B cell (primary cell): ENCODE measurements at regions not wholly inside any gene's neighbourhood (a gene's known extent, or its start where the extent isn't known, plus 50 kb on each side); places are given as distances from the start of the nearest gene placed in this dataset.

Source experiments
- ATAC-seq: fragments of 200-7000 bp; cut with Tn5 transposase; one replicate; pipeline ENCODE4 v1.10.0; 2021; ENCODE audit warnings: low read depth, mild to moderate bottlenecking, moderate number of reproducible peaks, moderate library complexity
- CTCF ChIA-PET: fragments of 350-600 bp; sonication (Branson Sonifier 250); formaldehyde crosslinking; loops from one replicate; lab custom pipeline; 2021; ENCODE audit warnings: antibody characterized with exemption, inconsistent platforms; lab: Charles Lee
- POLR2A ChIA-PET: fragments of 350-600 bp; sonication (Branson Sonifier 250); formaldehyde crosslinking; loops from one replicate; lab custom pipeline; 2021; ENCODE audit warnings: antibody characterized with exemption; lab: Charles Lee
- DNase-seq: peaks from one replicate; pipeline ENCODE4 v3.0.0; 2013
- H2AFZ ChIP-seq: 2 replicates; pipeline ENCODE4 v1.6.1; 2012; ENCODE audit warnings: mild to moderate bottlenecking, low read depth, low read length; ENCODE audit not compliant: insufficient read depth, poor library complexity, severe bottlenecking
- H3K27ac ChIP-seq, 2 donors: 1 replicate in 1 of 2; 2 replicates in 1 of 2; pipeline ENCODE4 v1.5.1; 2012 to 2013; ENCODE audit warnings: low read length in 2 of 2, mild to moderate bottlenecking in 2 of 2, moderate library complexity in 1 of 2
- H3K27me3 ChIP-seq, 4 experiments: fragments of 200-600 bp in 1 of 4; sonication (generic) in 1 of 4; replicated peaks in 1 of 4; 1 replicate in 2 of 4; 2 replicates in 2 of 4; pipeline versions ENCODE4 v1.6.1 to v1.7.0; 2013 to 2016; ENCODE audit warnings: low read length in 3 of 4, mild to moderate bottlenecking in 2 of 4, mixed read lengths in 1 of 4, moderate library complexity in 1 of 4; ENCODE audit not compliant: insufficient read depth in 4 of 4, control insufficient read depth in 3 of 4; ENCODE audit errors: control extremely low read depth in 1 of 4
- H3K36me3 ChIP-seq, 2 experiments: replicated peaks in 1 of 2; 1 replicate in 1 of 2; 2 replicates in 1 of 2; pipeline versions ENCODE4 v1.6.1 to v1.7.1; 2013; ENCODE audit warnings: low read length in 1 of 2; ENCODE audit not compliant: insufficient read depth in 2 of 2, control insufficient read depth in 1 of 2; ENCODE audit errors: control extremely low read depth in 1 of 2, extremely low read depth in 1 of 2
- H3K4me1 ChIP-seq, 2 donors: fragments of 200-600 bp in 1 of 2; sonication (generic) in 1 of 2; 1 replicate in 1 of 2; 2 replicates in 1 of 2; pipeline versions ENCODE4 v1.5.1 to v1.6.1; 2013 to 2017; ENCODE audit warnings: low read length in 2 of 2; ENCODE audit not compliant: control insufficient read depth in 2 of 2, insufficient read depth in 2 of 2
- H3K4me2 ChIP-seq: replicated peaks from 2 replicates; pipeline ENCODE3; 2012; ENCODE audit warnings: mild to moderate bottlenecking, low read depth, low read length; ENCODE audit not compliant: poor library complexity, severe bottlenecking
- H3K4me3 ChIP-seq, 5 experiments: fragments of 200-600 bp in 1 of 5; sonication (generic) in 1 of 5; 1 replicate in 3 of 5; 2 replicates in 2 of 5; pipeline versions ENCODE4 v1.5.1 to v1.7.0; 2011 to 2016; ENCODE audit warnings: low read length in 4 of 5, mild to moderate bottlenecking in 4 of 5, low read depth in 2 of 5, control low read depth in 1 of 5, moderate library complexity in 1 of 5; ENCODE audit not compliant: insufficient read depth in 1 of 5; ENCODE audit errors: control extremely low read depth in 1 of 5, extremely low read depth in 1 of 5
- H3K79me2 ChIP-seq: fragments of 200-600 bp; sonication (generic); one replicate; pipeline ENCODE4 v1.6.0; 2016; ENCODE audit warnings: low read length; ENCODE audit not compliant: control insufficient read depth, insufficient read depth
- H3K9ac ChIP-seq: fragments of 200-600 bp; sonication (generic); 2 replicates; pipeline ENCODE4 v1.6.1; 2017; ENCODE audit warnings: mild to moderate bottlenecking, low read length, moderate library complexity
- H3K9me3 ChIP-seq, 3 donors: one replicate each; pipeline versions ENCODE4 v1.6.1 to v1.7.1; 2013; ENCODE audit warnings: low read length in 2 of 3; ENCODE audit not compliant: control insufficient read depth in 2 of 3, insufficient read depth in 1 of 3; ENCODE audit errors: control extremely low read depth in 1 of 3
- H4K20me1 ChIP-seq: 2 replicates; pipeline ENCODE4 v1.6.0; 2012; ENCODE audit warnings: mild to moderate bottlenecking, low read length; ENCODE audit not compliant: insufficient read depth, control insufficient read depth, poor library complexity, severe bottlenecking
- H3K27ac Mint-ChIP-seq: one replicate; pipeline ENCODE4 v1.8.0; 2021; ENCODE audit warnings: mixed read lengths
- H3K27me3 Mint-ChIP-seq: one replicate; pipeline ENCODE4 v1.8.0; 2021; ENCODE audit warnings: mixed read lengths
- H3K4me1 Mint-ChIP-seq: one replicate; pipeline ENCODE4 v1.8.0; 2021; ENCODE audit warnings: mixed read lengths
- H3K4me3 Mint-ChIP-seq: one replicate; pipeline ENCODE4 v1.8.0; 2021; ENCODE audit warnings: mixed read lengths
- H3K9me3 Mint-ChIP-seq: one replicate; pipeline ENCODE4 v1.8.0; 2022; ENCODE audit warnings: mixed read lengths; ENCODE audit not compliant: insufficient read depth
- EZH2 ChIP-seq: IDR thresholded peaks from 2 replicates; pipeline ENCODE4 v1.6.1; 2012; ENCODE audit warnings: borderline replicate concordance, low read depth, mild to moderate bottlenecking, moderate library complexity, low read length; ENCODE audit not compliant: insufficient read depth, poor library complexity, severe bottlenecking
- WGBS: methylation state at CpG from one replicate; pipeline ENCODE4 v1.1.5; 2013; ENCODE audit warnings: missing lambda C conversion rate; ENCODE audit not compliant: insufficient coverage; 5-methylcytosine and 5-hydroxymethylcytosine counted together
- intact Hi-C: fragments of 100-400 bp; cut with micrococcal nuclease; formaldehyde crosslinking; loops from one replicate; pipeline ENCODE4 v1.10.0; 2022
- TF ChIP-seq, protein P1 (sequence below): fragments of 200-600 bp; IDR thresholded peaks from one replicate; pipeline ENCODE4 v1.8.0; 2022; ENCODE audit warnings: antibody characterized with exemption, mild to moderate bottlenecking

DNA sequence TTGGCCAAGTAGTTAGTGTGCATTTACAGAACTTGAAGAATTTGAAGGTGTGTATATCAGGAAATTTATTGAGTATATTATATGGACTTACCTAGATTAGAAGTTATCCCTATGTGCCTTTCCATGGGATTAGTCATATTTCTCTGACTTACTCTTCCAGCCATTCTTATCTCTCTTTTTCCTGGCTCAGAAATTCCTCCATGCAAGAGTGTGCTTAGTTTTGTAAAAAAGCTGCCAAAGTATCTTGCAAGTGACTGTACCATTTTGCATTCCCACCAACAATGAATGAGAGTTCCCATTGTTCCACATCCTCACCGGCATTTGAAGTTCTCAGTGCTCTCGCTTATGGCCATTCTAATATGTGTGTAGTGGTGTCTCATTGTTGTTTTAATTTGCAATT, 82.2 kb upstream of the GUCA2B start:
- no peak for TF ChIP-seq EZH2
- TF ChIP-seq, protein P1, sequence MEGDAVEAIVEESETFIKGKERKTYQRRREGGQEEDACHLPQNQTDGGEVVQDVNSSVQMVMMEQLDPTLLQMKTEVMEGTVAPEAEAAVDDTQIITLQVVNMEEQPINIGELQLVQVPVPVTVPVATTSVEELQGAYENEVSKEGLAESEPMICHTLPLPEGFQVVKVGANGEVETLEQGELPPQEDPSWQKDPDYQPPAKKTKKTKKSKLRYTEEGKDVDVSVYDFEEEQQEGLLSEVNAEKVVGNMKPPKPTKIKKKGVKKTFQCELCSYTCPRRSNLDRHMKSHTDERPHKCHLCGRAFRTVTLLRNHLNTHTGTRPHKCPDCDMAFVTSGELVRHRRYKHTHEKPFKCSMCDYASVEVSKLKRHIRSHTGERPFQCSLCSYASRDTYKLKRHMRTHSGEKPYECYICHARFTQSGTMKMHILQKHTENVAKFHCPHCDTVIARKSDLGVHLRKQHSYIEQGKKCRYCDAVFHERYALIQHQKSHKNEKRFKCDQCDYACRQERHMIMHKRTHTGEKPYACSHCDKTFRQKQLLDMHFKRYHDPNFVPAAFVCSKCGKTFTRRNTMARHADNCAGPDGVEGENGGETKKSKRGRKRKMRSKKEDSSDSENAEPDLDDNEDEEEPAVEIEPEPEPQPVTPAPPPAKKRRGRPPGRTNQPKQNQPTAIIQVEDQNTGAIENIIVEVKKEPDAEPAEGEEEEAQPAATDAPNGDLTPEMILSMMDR = no peak
- H3K27me3 Mint-ChIP-seq = peaks cover 35% of the 10 kb centered on the region
- no peaks in the 10 kb centered on the region for H3K4me1 Mint-ChIP-seq
- Histone ChIP-seq H3K27ac (no peak overlapping the region), H3K79me2 (no peaks in the 10 kb centered on the region), H3K9me3 (peaks cover 0 to 1% (median 0%) of the 10 kb centered on the region in 3 donors), H3K9ac (no peak overlapping the region), H3K4me2 (no peak overlapping the region), H4K20me1 (no peaks in the 10 kb centered on the region), H2AFZ (no peak overlapping the region), H3K27me3 (peaks cover 0 to 8% (median 0%) of the 10 kb centered on the region in 4 experiments), H3K4me3 (no peak overlapping the region), H3K4me1 (no peaks in the 10 kb centered on the region), H3K36me3 (no peaks in the 10 kb centered on the region)
- intact Hi-C loops = no loop called here
- CTCF ChIA-PET = no interaction called here
- no CpG with 5 or more reads among the region's 2 CpGs for WGBS
- POLR2A ChIA-PET = no interaction called here
- H3K27ac Mint-ChIP-seq = no peak overlapping the region
- H3K4me3 Mint-ChIP-seq = no peak overlapping the region
- no peak for ATAC-seq
- no peak for DNase-seq
- H3K9me3 Mint-ChIP-seq = peaks cover 3% of the 10 kb centered on the region

GRCh38 chr1:42057800-42058199, 95.4 kb upstream of the GUCA2B start:
- Mint-ChIP-seq H3K4me3 (no peak overlapping the region), H3K9me3 (peaks cover 9% of the 10 kb centered on the region), H3K4me1 (no peaks in the 10 kb centered on the region), H3K27ac (no peak overlapping the region), H3K27me3 (peaks cover 53% of the 10 kb centered on the region)
- TF ChIP-seq EZH2 = no peak
- TF ChIP-seq, protein P1 = no peak
- intact Hi-C loops = no loop called here
- Histone ChIP-seq H3K79me2 (no peaks in the 10 kb centered on the region), H2AFZ (no peak overlapping the region), H3K4me3 (no peak overlapping the region), H3K9ac (no peak overlapping the region), H3K27ac (no peak overlapping the region), H3K36me3 (no peaks in the 10 kb centered on the region), H3K27me3 (peaks cover 0 to 4% (median 1%) of the 10 kb centered on the region in 4 experiments), H3K4me2 (no peak overlapping the region), H3K9me3 (peaks cover 4 to 14% (median 8%) of the 10 kb centered on the region in 3 donors), H3K4me1 (no peaks in the 10 kb centered on the region), H4K20me1 (no peaks in the 10 kb centered on the region)
- CTCF ChIA-PET = no interaction called here
- DNase-seq = no peak
- ATAC-seq = no peak
- no CpG with 5 or more reads among the region's 3 CpGs for WGBS
- POLR2A ChIA-PET = no interaction called here
